Trophoblast cell (in vitro differentiated cells and primary cell): ENCODE measurements at regions not wholly inside any gene's neighbourhood (a gene's known extent, or its start where the extent isn't known, plus 50 kb on each side); places are given as distances from the start of the nearest gene placed in this dataset.

Source experiments
- DNase-seq, 2 donors: peaks; one replicate each; pipeline ENCODE4 v3.0.0-alpha.2; 2016
- H2AFZ ChIP-seq: 2 replicates; pipeline ENCODE4 v1.6.1; 2013; ENCODE audit warnings: low read length, moderate library complexity, mild to moderate bottlenecking; ENCODE audit not compliant: insufficient read depth, poor library complexity
- H2AK5ac ChIP-seq: 2 replicates; pipeline ENCODE4 v1.6.1; 2013; ENCODE audit warnings: mild to moderate bottlenecking, low read length
- H2BK120ac ChIP-seq: 2 replicates; pipeline ENCODE4 v1.6.1; 2013; ENCODE audit warnings: low read length, mild to moderate bottlenecking, moderate library complexity; ENCODE audit not compliant: insufficient read depth, poor library complexity
- H2BK12ac ChIP-seq: 2 replicates; pipeline ENCODE4 v1.6.1; 2013; ENCODE audit warnings: mild to moderate bottlenecking, low read length, moderate library complexity
- H2BK5ac ChIP-seq: 2 replicates; pipeline ENCODE4 v1.6.1; 2013; ENCODE audit warnings: low read length, low read depth, moderate library complexity, mild to moderate bottlenecking; ENCODE audit not compliant: poor library complexity
- H3K14ac ChIP-seq: 2 replicates; pipeline ENCODE4 v1.6.1; 2013; ENCODE audit warnings: mild to moderate bottlenecking, low read length
- H3K18ac ChIP-seq: 2 replicates; pipeline ENCODE4 v1.6.1; 2013; ENCODE audit warnings: mild to moderate bottlenecking, low read length
- H3K23ac ChIP-seq: 2 replicates; pipeline ENCODE4 v1.6.1; 2013; ENCODE audit warnings: low read length
- H3K27ac ChIP-seq: 2 replicates; pipeline ENCODE4 v1.5.1; 2013; ENCODE audit warnings: low read depth, mild to moderate bottlenecking, inconsistent platforms, low read length, moderate library complexity
- H3K27me3 ChIP-seq: 2 replicates; pipeline ENCODE4 v1.6.1; 2013; ENCODE audit warnings: inconsistent platforms, mild to moderate bottlenecking, low read length, moderate library complexity; ENCODE audit not compliant: insufficient read depth
- H3K36me3 ChIP-seq, 2 experiments: 1 replicate in 1 of 2; 2 replicates in 1 of 2; pipeline ENCODE4 v1.6.1; 2013; ENCODE audit warnings: low read length in 2 of 2, mild to moderate bottlenecking in 2 of 2, moderate library complexity in 1 of 2; ENCODE audit not compliant: insufficient read depth in 2 of 2, control insufficient read depth in 1 of 2
- H3K4ac ChIP-seq: 2 replicates; pipeline ENCODE4 v1.6.1; 2013; ENCODE audit warnings: low read depth, mild to moderate bottlenecking, low read length, moderate library complexity
- H3K4me1 ChIP-seq, 2 experiments: 1 replicate in 1 of 2; 2 replicates in 1 of 2; pipeline ENCODE4 v1.6.1; 2013; ENCODE audit warnings: low read length in 2 of 2, mild to moderate bottlenecking in 2 of 2, moderate library complexity in 1 of 2; ENCODE audit not compliant: insufficient read depth in 2 of 2, control insufficient read depth in 1 of 2
- H3K4me2 ChIP-seq: 2 replicates; pipeline ENCODE4 v1.6.1; 2013; ENCODE audit warnings: inconsistent platforms, mild to moderate bottlenecking, low read length, moderate library complexity
- H3K4me3 ChIP-seq: 2 replicates; pipeline ENCODE4 v1.5.1; 2013; ENCODE audit warnings: mild to moderate bottlenecking, low read depth, low read length, inconsistent platforms
- H3K79me1 ChIP-seq: one replicate; pipeline ENCODE4 v1.6.1; 2013; ENCODE audit warnings: low read length
- H3K79me2 ChIP-seq: 2 replicates; pipeline ENCODE4 v1.6.1; 2013; ENCODE audit warnings: low read length, mild to moderate bottlenecking; ENCODE audit not compliant: control insufficient read depth, insufficient read depth, poor library complexity
- H3K9ac ChIP-seq: 2 replicates; pipeline ENCODE4 v1.6.1; 2013; ENCODE audit warnings: mild to moderate bottlenecking, low read length
- H3K9me3 ChIP-seq: 2 replicates; pipeline ENCODE4 v1.6.1; 2013; ENCODE audit warnings: low read depth, mild to moderate bottlenecking, control low read depth, inconsistent platforms, low read length; ENCODE audit not compliant: insufficient read depth
- H4K12ac ChIP-seq: 2 replicates; pipeline ENCODE4 v1.6.1; 2013; ENCODE audit warnings: low read depth, mild to moderate bottlenecking, low read length, moderate library complexity
- H4K8ac ChIP-seq: 2 replicates; pipeline ENCODE4 v1.6.1; 2013; ENCODE audit warnings: low read depth, mild to moderate bottlenecking, low read length, moderate library complexity
- H4K91ac ChIP-seq: one replicate; pipeline ENCODE4 v1.6.1; 2013; ENCODE audit warnings: low read depth, mild to moderate bottlenecking, low read length, moderate library complexity
- WGBS: extraction: QIAGEN DNeasy Blood & Tissue Kit; methylation state at CpG from one replicate; pipeline ENCODE4 v1.1.7; 2013; ENCODE audit warnings: missing lambda C conversion rate; ENCODE audit not compliant: insufficient read length, insufficient coverage; ENCODE audit errors: extremely low coverage; 5-methylcytosine and 5-hydroxymethylcytosine counted together

DNA sequence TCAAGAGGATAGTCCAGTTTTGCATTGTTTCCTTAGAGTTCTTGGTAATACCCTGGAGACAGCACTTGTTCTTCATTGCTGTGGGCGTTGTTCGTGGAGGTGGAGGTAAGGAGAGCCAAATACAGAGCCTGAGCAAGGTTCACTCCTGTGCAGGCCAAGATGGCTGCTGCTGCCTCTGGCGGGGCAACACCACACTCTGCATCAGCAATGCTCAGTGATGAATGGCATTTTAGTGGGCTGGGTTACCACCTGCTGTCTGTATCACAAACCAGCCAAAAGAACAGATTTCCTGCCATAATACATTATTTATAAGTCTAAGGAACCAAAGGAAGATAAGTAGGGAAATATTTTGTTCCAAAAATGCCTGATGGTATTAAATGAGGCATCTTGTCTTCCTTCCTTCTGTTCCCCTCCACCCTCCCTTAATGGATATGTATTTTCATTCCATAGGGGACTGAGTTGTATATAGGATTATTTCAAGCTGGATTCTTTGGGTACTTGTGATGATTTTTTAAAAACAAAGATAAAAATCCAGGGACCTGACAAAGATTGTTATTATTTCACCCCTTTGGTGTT lies 61.6 kb upstream of the LIMCH1 start:
- no peak for DNase-seq
- Histone ChIP-seq H3K14ac (no peak overlapping the region), H4K8ac (no peak overlapping the region), H3K79me1 (peaks cover 2% of the 10 kb centered on the region), H3K79me2 (no peaks in the 10 kb centered on the region), H3K23ac (no peak overlapping the region), H2BK120ac (no peak overlapping the region), H3K4me3 (no peak overlapping the region), H3K9ac (no peak overlapping the region), H2BK5ac (no peak overlapping the region), H3K9me3 (no peaks in the 10 kb centered on the region), H4K91ac (peak overlapping the region; percentile 18), H3K36me3 (peaks cover 0 to 1% of the 10 kb centered on the region in 2 experiments), H3K27me3 (no peaks in the 10 kb centered on the region), H3K4ac (no peak overlapping the region), H2AFZ (no peak overlapping the region), H3K27ac (no peak overlapping the region), H3K4me2 (no peak overlapping the region), H3K18ac (no peak overlapping the region), H2BK12ac (no peak overlapping the region), H3K4me1 (peaks cover 0 to 8% of the 10 kb centered on the region in 2 experiments), H2AK5ac (peak overlapping the region; percentile 53), H4K12ac (no peak overlapping the region)
- no CpG with 5 or more reads among the region's 3 CpGs for WGBS

DNA sequence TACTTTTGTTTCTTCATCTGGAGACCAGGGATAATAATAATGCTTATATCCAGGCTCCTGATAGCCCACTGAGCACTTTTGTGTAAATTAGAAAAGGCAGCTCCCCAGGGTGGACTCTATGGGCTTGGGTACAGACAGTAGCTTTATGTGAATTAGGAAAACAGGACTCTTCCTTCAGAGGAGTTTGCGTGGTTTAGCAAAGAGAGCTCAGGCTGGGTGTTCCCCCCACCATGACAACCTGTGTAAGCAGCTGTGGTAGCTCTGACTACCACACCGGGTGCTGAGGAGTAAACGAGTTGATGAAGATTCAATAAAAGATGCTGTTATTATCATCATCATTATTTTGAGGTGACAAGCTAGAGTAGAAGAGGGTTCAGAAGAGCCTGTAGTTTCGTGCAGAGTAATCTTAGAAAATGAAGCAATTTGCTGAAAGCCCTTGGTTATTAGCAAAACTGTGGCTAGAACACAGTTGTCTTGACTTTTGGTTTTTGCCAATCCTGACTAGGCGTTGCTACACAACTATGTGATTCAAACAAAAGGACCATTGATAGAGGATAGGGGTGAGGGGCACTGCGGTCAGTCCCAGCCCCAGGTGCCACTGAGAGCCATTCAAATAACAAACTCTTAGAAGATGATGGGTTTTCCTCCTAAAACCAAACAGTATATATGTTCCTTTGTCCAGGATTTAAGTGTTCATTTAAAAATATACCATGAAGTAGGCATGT lies 60.6 kb upstream of the LIMCH1 start:
- H3K4me3 ChIP-seq = no peak overlapping the region
- no peak overlapping the region for H3K27ac ChIP-seq
- peaks cover 0 to 6% of the 10 kb centered on the region in 2 experiments for H3K4me1 ChIP-seq
- H2BK120ac ChIP-seq = no peak overlapping the region
- no peak overlapping the region for H2AK5ac ChIP-seq
- H4K8ac ChIP-seq = no peak overlapping the region
- H3K23ac ChIP-seq = no peak overlapping the region
- no peak overlapping the region for H4K12ac ChIP-seq
- H3K14ac ChIP-seq = no peak overlapping the region
- no peak for DNase-seq
- H3K36me3 ChIP-seq = peaks cover 0 to 1% of the 10 kb centered on the region in 2 experiments
- peaks cover 1% of the 10 kb centered on the region for H3K79me1 ChIP-seq
- H3K79me2 ChIP-seq = no peaks in the 10 kb centered on the region
- H3K18ac ChIP-seq = no peak overlapping the region
- no peak overlapping the region for H3K9ac ChIP-seq
- no peak overlapping the region for H2BK12ac ChIP-seq
- WGBS = no CpG with 5 or more reads among the region's 6 CpGs
- no peak overlapping the region for H3K4me2 ChIP-seq
- no peak overlapping the region for H4K91ac ChIP-seq
- no peak overlapping the region for H3K4ac ChIP-seq
- no peak overlapping the region for H2BK5ac ChIP-seq
- no peaks in the 10 kb centered on the region for H3K27me3 ChIP-seq
- no peak overlapping the region for H2AFZ ChIP-seq
- no peaks in the 10 kb centered on the region for H3K9me3 ChIP-seq

DNA sequence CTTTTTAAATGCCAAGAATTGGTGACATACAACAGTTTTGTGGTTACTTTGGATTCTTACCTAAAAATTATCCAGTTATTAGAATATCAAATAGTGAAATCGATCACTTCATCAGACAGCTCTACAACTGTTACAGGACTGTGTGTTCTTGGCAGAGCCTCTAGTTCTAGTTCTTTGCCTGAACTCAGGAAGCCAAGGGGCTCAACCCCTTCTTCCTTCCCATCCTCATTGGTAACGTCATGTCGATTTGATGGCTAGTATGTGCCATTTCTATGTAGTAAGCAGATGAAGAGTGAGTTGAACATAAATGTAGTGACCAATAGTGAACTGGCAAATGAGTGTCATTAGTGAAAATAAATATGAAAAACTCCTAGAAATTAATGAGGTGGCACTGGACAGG lies 59.4 kb upstream of the LIMCH1 start:
- H3K27ac ChIP-seq = no peak overlapping the region
- peaks cover 0 to 1% of the 10 kb centered on the region in 2 experiments for H3K36me3 ChIP-seq
- no peak overlapping the region for H4K91ac ChIP-seq
- no peak overlapping the region for H2BK12ac ChIP-seq
- H4K8ac ChIP-seq = no peak overlapping the region
- no peak overlapping the region for H2AK5ac ChIP-seq
- no peak overlapping the region for H3K18ac ChIP-seq
- H3K4me3 ChIP-seq = no peak overlapping the region
- no peaks in the 10 kb centered on the region for H3K9me3 ChIP-seq
- H3K79me1 ChIP-seq = peaks cover 1% of the 10 kb centered on the region
- no peak overlapping the region for H2AFZ ChIP-seq
- no peaks in the 10 kb centered on the region for H3K27me3 ChIP-seq
- H3K9ac ChIP-seq = no peak overlapping the region
- DNase-seq = no peak
- no peak overlapping the region for H3K14ac ChIP-seq
- no peaks in the 10 kb centered on the region for H3K79me2 ChIP-seq
- WGBS = no CpG with 5 or more reads among the region's 3 CpGs
- peaks cover 0 to 4% of the 10 kb centered on the region in 2 experiments for H3K4me1 ChIP-seq
- H4K12ac ChIP-seq = no peak overlapping the region
- no peak overlapping the region for H3K4ac ChIP-seq
- no peak overlapping the region for H2BK5ac ChIP-seq
- no peak overlapping the region for H3K4me2 ChIP-seq
- no peak overlapping the region for H2BK120ac ChIP-seq
- no peak overlapping the region for H3K23ac ChIP-seq

DNA sequence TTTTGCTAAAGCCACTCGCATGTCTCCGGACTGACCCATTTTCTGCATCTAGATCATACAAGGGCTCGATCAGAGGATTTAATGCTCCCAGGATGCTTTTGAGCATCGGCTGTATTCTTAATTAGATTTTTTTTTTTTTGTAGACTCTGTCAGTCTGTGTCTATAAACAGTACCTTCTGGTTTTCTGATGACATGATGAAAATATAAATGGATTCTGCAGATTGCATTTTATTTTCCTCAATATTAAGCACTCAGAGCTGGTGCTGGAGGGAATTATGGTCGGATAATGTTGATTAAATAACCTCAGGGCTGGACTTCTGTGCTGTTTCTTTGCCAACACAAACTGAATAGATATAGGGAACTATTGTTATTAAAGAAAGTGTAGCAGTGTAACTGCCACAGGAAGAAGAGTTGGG lies 57.1 kb upstream of the LIMCH1 start:
- no peaks in the 10 kb centered on the region for H3K79me1 ChIP-seq
- H2BK12ac ChIP-seq = no peak overlapping the region
- no peak for DNase-seq
- H3K4me3 ChIP-seq = no peak overlapping the region
- no peaks in the 10 kb centered on the region for H3K79me2 ChIP-seq
- H3K27me3 ChIP-seq = no peaks in the 10 kb centered on the region
- no peaks in the 10 kb centered on the region for H3K9me3 ChIP-seq
- no peak overlapping the region for H4K91ac ChIP-seq
- peaks cover 0 to 1% of the 10 kb centered on the region in 2 experiments for H3K36me3 ChIP-seq
- H3K9ac ChIP-seq = no peak overlapping the region
- H3K27ac ChIP-seq = no peak overlapping the region
- no peak overlapping the region for H2AK5ac ChIP-seq
- no peak overlapping the region for H2AFZ ChIP-seq
- no peak overlapping the region for H4K8ac ChIP-seq
- H2BK120ac ChIP-seq = no peak overlapping the region
- no peak overlapping the region for H4K12ac ChIP-seq
- H3K4me2 ChIP-seq = no peak overlapping the region
- H3K4me1 ChIP-seq = no peaks in the 10 kb centered on the region
- no CpG with 5 or more reads among the region's 5 CpGs for WGBS
- no peak overlapping the region for H3K4ac ChIP-seq
- no peak overlapping the region for H3K18ac ChIP-seq
- H3K23ac ChIP-seq = no peak overlapping the region
- H3K14ac ChIP-seq = no peak overlapping the region
- no peak overlapping the region for H2BK5ac ChIP-seq
